CD4-positive, alpha-beta memory T cell (primary cell): ENCODE measurements at regions not wholly inside any gene's neighbourhood (a gene's known extent, or its start where the extent isn't known, plus 50 kb on each side); places are given as distances from the start of the nearest gene placed in this dataset.
A peak's percentile ranks its signal among the peaks of the same experiment; 100 is the strongest.

ENCODE experiments used
- CTCF ChIA-PET: fragments of 350-600 bp; sonication (Branson Sonifier 250); formaldehyde crosslinking; loops from one replicate; lab custom pipeline; 2021; ENCODE audit warnings: inconsistent platforms; ENCODE audit not compliant: partially characterized antibody; lab: Charles Lee
- POLR2A ChIA-PET: fragments of 350-600 bp; sonication (Branson Sonifier 250); formaldehyde crosslinking; loops from one replicate; lab custom pipeline; 2021; ENCODE audit not compliant: partially characterized antibody; lab: Charles Lee
- DNase-seq, 5 donors: peaks; one replicate each; pipeline versions ENCODE4 v3.0.0 to v3.0.0-alpha.2; 2020 to 2022; ENCODE audit warnings: mixed read lengths in 1 of 5
- H3K27ac ChIP-seq: one replicate; pipeline ENCODE4 v1.7.0; 2013; ENCODE audit warnings: low read depth, low read length
- H3K27me3 ChIP-seq: 2 replicates; pipeline ENCODE4 v1.7.0; 2013; ENCODE audit warnings: mild to moderate bottlenecking, low read length, moderate library complexity; ENCODE audit not compliant: insufficient read depth
- H3K36me3 ChIP-seq: 2 replicates; pipeline ENCODE4 v1.7.0; 2013; ENCODE audit warnings: mild to moderate bottlenecking, low read length, moderate library complexity; ENCODE audit not compliant: insufficient read depth
- H3K4me1 ChIP-seq: 2 replicates; pipeline ENCODE4 v1.7.0; 2013; ENCODE audit warnings: mild to moderate bottlenecking, low read length, moderate library complexity; ENCODE audit not compliant: insufficient read depth
- H3K4me3 ChIP-seq, 2 donors: one replicate each; pipeline ENCODE4 v1.7.0; 2013; ENCODE audit warnings: low read length in 2 of 2, mild to moderate bottlenecking in 1 of 2
- H3K9me3 ChIP-seq, 2 donors: one replicate each; pipeline ENCODE4 v1.7.0; 2013; ENCODE audit warnings: low read length in 2 of 2, control low read depth in 1 of 2; ENCODE audit not compliant: control insufficient read depth in 1 of 2
- H3K27ac Mint-ChIP-seq, 7 donors: one replicate each; pipeline ENCODE4 v1.8.0; 2020 to 2021; ENCODE audit warnings: mixed read lengths in 7 of 7, mild to moderate bottlenecking in 6 of 7, inconsistent platforms in 3 of 7, moderate library complexity in 3 of 7
- H3K27me3 Mint-ChIP-seq, 2 donors: one replicate each; pipeline ENCODE4 v1.8.0; 2020 to 2021; ENCODE audit warnings: mixed read lengths in 2 of 2
- H3K36me3 Mint-ChIP-seq, 2 donors: one replicate each; pipeline ENCODE4 v1.8.0; 2020 to 2021; ENCODE audit warnings: mixed read lengths in 2 of 2, inconsistent platforms in 1 of 2, mild to moderate bottlenecking in 1 of 2
- H3K4me1 Mint-ChIP-seq, 4 donors: one replicate each; pipeline ENCODE4 v1.8.0; 2020 to 2021; ENCODE audit warnings: mixed read lengths in 4 of 4, mild to moderate bottlenecking in 1 of 4
- H3K4me3 Mint-ChIP-seq, 8 donors: one replicate each; pipeline ENCODE4 v1.8.0; 2020 to 2021; ENCODE audit warnings: mixed read lengths in 8 of 8, mild to moderate bottlenecking in 7 of 8, moderate library complexity in 6 of 8, inconsistent platforms in 3 of 8
- H3K9me3 Mint-ChIP-seq, 8 donors: one replicate each; pipeline ENCODE4 v1.8.0; 2020 to 2021; ENCODE audit warnings: mixed read lengths in 8 of 8, mild to moderate bottlenecking in 5 of 8, inconsistent platforms in 3 of 8, moderate library complexity in 1 of 8
- intact Hi-C: fragments of 100-400 bp; cut with micrococcal nuclease; formaldehyde crosslinking; loops from one replicate; pipeline ENCODE4 v1.15.1; 2023

DNA sequence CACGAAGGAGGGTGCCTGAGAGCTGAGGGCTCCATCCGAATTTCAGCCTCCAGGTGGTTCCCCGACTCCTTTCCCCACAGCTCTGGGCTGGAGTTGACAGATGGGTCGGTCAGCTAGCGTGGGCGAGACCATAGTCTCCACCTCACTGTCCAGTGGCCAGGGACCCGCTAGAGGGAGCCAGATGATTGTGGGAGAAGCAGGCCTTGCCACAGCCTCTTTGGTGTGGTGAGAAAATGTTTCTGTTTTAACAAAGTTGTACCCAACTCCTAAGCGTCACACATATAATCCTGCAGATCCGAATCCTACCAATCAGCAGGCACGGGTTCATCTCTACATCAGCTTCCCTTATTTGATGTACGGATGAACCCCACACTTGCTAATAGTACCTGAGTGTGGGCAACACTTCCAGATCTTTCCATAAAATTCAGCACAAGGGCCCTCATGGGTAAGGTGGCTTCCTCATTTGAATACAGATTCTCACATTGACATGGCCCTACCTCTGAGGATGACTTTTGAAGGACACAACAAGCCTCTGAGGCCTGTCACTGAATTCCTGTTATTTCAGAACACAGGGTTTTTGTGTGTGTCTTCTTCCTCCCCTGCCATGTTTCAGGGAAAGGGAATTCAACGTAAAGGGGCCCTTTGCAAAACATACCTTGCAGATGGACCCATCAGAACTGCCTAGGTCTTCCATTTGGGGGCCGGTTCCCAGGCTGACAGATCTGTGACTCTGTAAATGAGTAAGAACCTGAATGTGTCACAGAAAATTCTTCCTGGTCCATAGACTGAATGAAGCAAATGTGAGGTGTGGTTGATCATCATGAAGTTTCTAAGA is 103.2 kb upstream of the DUSP22 start:
- H3K4me3 Mint-ChIP-seq: peak overlapping the region in 2 of 8 donors; percentile 22 to 26

DNA sequence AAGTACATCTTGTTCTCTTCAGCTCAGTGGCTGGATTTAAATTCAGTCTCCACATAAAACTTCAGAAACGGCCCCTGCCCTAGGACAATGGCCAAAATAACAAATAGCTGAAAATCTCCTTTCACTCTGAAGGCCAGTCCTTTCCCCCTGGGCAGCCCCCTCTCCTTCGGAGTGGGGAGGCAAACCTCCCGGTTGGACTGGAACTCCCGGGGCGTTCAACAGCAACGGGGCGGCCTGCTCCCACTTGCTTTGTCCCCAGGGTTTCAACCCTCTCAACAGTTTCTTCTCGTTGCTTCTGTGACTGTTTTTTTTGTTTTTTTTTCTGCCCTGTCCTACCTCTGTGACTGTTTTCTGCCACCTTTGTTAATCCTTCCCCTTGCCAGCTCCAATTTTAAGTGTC is 102.6 kb upstream of the DUSP22 start:
- H3K9me3 ChIP-seq: no peaks in the 10 kb centered on the region
- no peak overlapping the region for H3K4me3 Mint-ChIP-seq
- CTCF ChIA-PET: interaction anchor here (0.9 to 3.4 kb wide), 23 partner anchors 10 to 404 kb away, joined by 3 to 16 read pairs (median 3); partner anchors contain the start of gene DUSP22
- no peak for DNase-seq
- intact Hi-C loops: loop anchor here (1.0 to 5.0 kb wide), 7 partner anchors 202 to 1193 kb away; partner anchors contain the start of gene IRF4
- H3K36me3 Mint-ChIP-seq: no peaks in the 10 kb centered on the region
- H3K27me3 ChIP-seq: no peaks in the 10 kb centered on the region
- no peak overlapping the region for H3K4me3 ChIP-seq
- peaks cover 25% of the 10 kb centered on the region for H3K4me1 ChIP-seq
- no peak overlapping the region for H3K27ac ChIP-seq
- no peaks in the 10 kb centered on the region for H3K27me3 Mint-ChIP-seq
- H3K9me3 Mint-ChIP-seq: no peaks in the 10 kb centered on the region
- H3K27ac Mint-ChIP-seq: peak overlapping the region in 4 of 7 donors; percentile 33 to 81 (median 73)
- POLR2A ChIA-PET: interaction anchor here (0.7 to 1.4 kb wide), 2 partner anchors 25 to 34 kb away, joined by 3 read pairs; no protein-coding TSS in a partner anchor
- no peaks in the 10 kb centered on the region for H3K36me3 ChIP-seq
- peaks cover 27 to 44% (median 36%) of the 10 kb centered on the region in 4 donors for H3K4me1 Mint-ChIP-seq

More for the DNA sequence above, 103.2 kb upstream of the DUSP22 start:
- no peaks in the 10 kb centered on the region for H3K27me3 Mint-ChIP-seq
- Histone ChIP-seq H3K27ac (no peak overlapping the region), H3K4me1 (peaks cover 19% of the 10 kb centered on the region), H3K9me3 (no peaks in the 10 kb centered on the region), H3K36me3 (no peaks in the 10 kb centered on the region), H3K27me3 (no peaks in the 10 kb centered on the region), H3K4me3 (no peak overlapping the region)
- H3K36me3 Mint-ChIP-seq: no peaks in the 10 kb centered on the region
- H3K4me1 Mint-ChIP-seq: peaks cover 23 to 37% (median 31%) of the 10 kb centered on the region in 4 donors
- no peaks in the 10 kb centered on the region for H3K9me3 Mint-ChIP-seq
- POLR2A ChIA-PET: interaction anchor here (0.7 to 1.7 kb wide), 3 partner anchors 26 to 201 kb away, joined by 3 to 5 read pairs (median 3); no protein-coding TSS in a partner anchor
- CTCF ChIA-PET: interaction anchor here (0.6 to 3.4 kb wide), 46 partner anchors 9 to 404 kb away, joined by 3 to 16 read pairs (median 3); partner anchors contain the start of gene DUSP22
- DNase-seq: peak; percentile 70 to 74 (median 71)
- peak overlapping the region in 3 of 7 donors; percentile 35 to 43 (median 36) for H3K27ac Mint-ChIP-seq
- intact Hi-C loops: loop anchor here (1.0 to 5.0 kb wide), 7 partner anchors 202 to 1193 kb away; partner anchors contain the start of gene IRF4

DNA sequence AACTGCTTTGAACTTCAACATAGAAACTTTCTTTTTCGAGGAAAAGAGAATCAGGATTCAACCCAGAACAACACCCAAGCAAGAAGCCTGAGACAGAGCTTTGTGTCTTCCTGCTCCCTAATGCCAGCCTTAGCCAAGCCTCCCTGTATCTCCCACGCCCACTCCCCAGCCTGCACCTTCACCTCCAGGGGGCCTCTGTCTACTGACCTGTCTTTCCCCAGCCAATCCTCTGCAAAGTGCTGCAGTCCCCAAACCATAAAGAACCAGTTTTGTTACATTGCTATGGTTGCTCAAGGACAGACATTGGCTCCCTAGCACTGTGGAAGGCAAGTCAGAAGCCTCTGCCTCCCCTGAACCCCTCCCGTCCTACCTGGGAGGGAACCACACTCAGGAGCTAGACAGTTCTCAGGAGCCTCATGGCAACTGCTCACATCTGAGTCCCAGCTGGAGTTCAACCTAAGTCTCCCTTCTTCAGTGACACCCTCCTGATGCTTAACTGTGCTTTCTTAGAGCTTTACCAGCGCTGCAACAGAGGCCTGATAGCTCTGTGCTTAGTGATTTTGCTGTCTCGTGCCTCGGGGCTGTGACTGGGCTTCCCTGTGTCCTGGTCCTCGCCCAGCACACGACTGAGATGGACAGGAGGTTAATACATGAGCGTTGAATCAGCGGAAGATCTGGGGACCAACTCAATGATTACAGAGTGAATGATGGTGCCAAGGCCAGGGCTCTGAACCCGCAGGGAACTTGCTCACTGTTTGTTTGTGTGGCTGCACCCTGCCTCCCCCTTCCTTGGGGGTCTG is 101.5 kb upstream of the DUSP22 start:
- H3K27ac ChIP-seq: no peak overlapping the region
- H3K9me3 ChIP-seq: no peaks in the 10 kb centered on the region
- Mint-ChIP-seq H3K9me3 (no peaks in the 10 kb centered on the region), H3K4me1 (peaks cover 38 to 55% (median 47%) of the 10 kb centered on the region in 4 donors), H3K36me3 (no peaks in the 10 kb centered on the region), H3K27me3 (no peaks in the 10 kb centered on the region), H3K4me3 (no peak overlapping the region), H3K27ac (peak overlapping the region in 3 of 7 donors; percentile 54 to 83 (median 80))
- no peaks in the 10 kb centered on the region for H3K36me3 ChIP-seq
- POLR2A ChIA-PET: interaction anchor here (0.7 kb wide), 1 partner anchor 68 kb away, joined by 4 read pairs; no protein-coding TSS in a partner anchor
- no peak for DNase-seq
- no peak overlapping the region for H3K4me3 ChIP-seq
- intact Hi-C loops: no loop called here
- no peaks in the 10 kb centered on the region for H3K27me3 ChIP-seq
- H3K4me1 ChIP-seq: peaks cover 37% of the 10 kb centered on the region
- CTCF ChIA-PET: interaction anchor here (0.9 to 3.4 kb wide), 20 partner anchors 9 to 403 kb away, joined by 3 to 16 read pairs (median 3); partner anchors contain the start of gene DUSP22

DNA sequence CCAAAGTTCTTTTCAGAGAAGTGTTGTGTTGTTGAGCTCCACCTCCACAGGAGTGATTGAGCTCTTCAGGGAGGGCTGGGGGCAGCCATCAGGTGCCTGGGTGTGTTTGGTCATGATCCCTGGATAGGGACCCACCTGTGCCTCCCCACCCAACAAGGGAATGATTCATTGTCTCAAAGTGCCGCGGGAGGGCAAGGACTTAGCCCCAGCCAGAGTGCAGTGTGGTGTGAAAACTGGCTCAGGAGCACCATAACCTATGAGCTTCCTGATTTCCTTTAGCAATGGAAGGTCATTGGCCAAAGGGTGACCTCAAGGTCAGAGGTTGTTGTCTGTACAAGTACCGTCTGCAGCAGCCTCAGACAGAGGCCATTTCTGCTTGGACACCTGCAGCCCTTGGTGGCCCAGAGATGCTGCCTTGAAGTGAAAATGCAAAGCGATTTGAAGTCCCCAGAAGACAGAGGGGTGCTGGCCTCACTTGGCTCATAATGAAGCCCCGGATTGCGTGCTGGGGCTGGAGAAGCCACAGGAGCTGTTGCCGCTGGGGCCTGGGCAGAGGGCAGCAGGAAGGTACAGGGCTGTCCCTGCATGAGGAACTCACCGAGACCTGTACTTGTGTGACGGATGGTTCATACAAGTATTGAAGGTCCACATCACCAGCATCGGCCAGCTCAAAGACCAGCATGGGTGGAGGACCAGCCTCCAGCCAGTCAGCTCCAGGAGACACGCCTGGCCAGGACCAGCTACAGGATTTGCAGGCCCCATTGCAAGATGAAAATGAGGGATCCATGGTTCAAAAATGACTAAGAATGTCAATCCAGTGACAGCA is 100.6 kb upstream of the DUSP22 start:
- DNase-seq: no peak
- Mint-ChIP-seq H3K27ac (peak overlapping the region in 3 of 7 donors; percentile 6 to 70 (median 42)), H3K4me1 (peaks cover 48 to 64% (median 56%) of the 10 kb centered on the region in 4 donors), H3K4me3 (peak overlapping the region in 1 of 8 donors; percentile 25), H3K9me3 (no peaks in the 10 kb centered on the region), H3K36me3 (no peaks in the 10 kb centered on the region), H3K27me3 (no peaks in the 10 kb centered on the region)
- no peaks in the 10 kb centered on the region for H3K36me3 ChIP-seq
- CTCF ChIA-PET: interaction anchor here (0.8 to 1.4 kb wide), 8 partner anchors 12 to 1206 kb away, joined by 3 to 4 read pairs (median 3); no protein-coding TSS in a partner anchor
- H3K9me3 ChIP-seq: no peaks in the 10 kb centered on the region
- H3K27ac ChIP-seq: no peak overlapping the region
- H3K4me1 ChIP-seq: peaks cover 46% of the 10 kb centered on the region
- POLR2A ChIA-PET: interaction anchor here (0.6 to 2.4 kb wide), 3 partner anchors 67 to 212 kb away, joined by 3 to 5 read pairs (median 4); no protein-coding TSS in a partner anchor
- no peaks in the 10 kb centered on the region for H3K27me3 ChIP-seq
- intact Hi-C loops: no loop called here
- H3K4me3 ChIP-seq: no peak overlapping the region

DNA sequence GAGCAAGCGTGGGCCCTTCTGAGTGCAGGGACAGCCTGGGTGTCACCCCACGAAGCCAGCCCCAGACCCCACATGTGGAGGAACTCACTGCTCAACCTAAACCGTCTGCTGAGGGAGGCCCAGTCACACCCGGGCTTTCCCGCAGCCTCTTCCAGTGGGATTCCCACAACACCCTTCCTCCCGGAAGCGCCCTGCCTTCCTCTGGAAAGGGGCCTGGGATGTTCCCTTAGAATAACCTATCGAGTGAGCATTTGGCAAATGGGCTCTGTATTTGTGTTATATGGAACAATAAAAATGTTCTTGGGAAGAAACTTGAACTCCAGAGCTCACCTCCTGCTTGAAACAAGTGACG is 100.0 kb upstream of the DUSP22 start:
- no peaks in the 10 kb centered on the region for H3K27me3 Mint-ChIP-seq
- H3K27ac Mint-ChIP-seq: no peak overlapping the region
- H3K4me3 Mint-ChIP-seq: no peak overlapping the region
- no peaks in the 10 kb centered on the region for H3K27me3 ChIP-seq
- H3K9me3 Mint-ChIP-seq: no peaks in the 10 kb centered on the region
- ChIA-PET CTCF (interaction anchor here (0.8 to 2.7 kb wide), 3 partner anchors 26 to 1206 kb away, joined by 3 to 7 read pairs (median 4); no protein-coding TSS in a partner anchor), POLR2A (interaction anchor here (0.7 to 2.4 kb wide), 2 partner anchors 32 to 212 kb away, joined by 3 to 5 read pairs; no protein-coding TSS in a partner anchor)
- H3K4me1 Mint-ChIP-seq: peaks cover 48 to 66% (median 57%) of the 10 kb centered on the region in 4 donors
- DNase-seq: no peak
- H3K27ac ChIP-seq: no peak overlapping the region
- no peaks in the 10 kb centered on the region for H3K36me3 Mint-ChIP-seq
- peaks cover 46% of the 10 kb centered on the region for H3K4me1 ChIP-seq
- intact Hi-C loops: no loop called here
- H3K9me3 ChIP-seq: no peaks in the 10 kb centered on the region
- H3K36me3 ChIP-seq: no peaks in the 10 kb centered on the region
- H3K4me3 ChIP-seq: no peak overlapping the region

DNA sequence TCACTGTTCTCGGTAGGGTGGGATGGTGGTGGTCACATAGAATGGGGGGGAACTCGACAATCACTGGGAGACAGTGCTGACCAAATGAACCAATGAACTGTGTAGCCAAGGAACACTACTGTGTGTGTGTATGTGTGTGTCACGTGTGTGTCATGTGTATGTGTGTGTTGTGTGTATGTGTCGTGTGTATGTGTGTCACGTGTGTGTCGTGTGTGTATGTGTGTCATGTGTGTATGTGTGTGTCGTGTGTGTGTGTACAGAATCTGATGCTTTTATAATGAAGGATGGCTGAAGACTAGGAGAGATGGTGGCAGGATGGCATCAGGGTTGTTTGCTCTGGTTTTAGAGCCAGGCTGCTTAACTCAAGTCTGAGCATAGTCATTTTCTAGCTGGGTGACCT is 99.1 kb upstream of the DUSP22 start:
- Mint-ChIP-seq H3K36me3 (no peaks in the 10 kb centered on the region), H3K27me3 (no peaks in the 10 kb centered on the region), H3K27ac (peak overlapping the region in 4 of 7 donors; percentile 54 to 85 (median 69)), H3K4me1 (peaks cover 48 to 66% (median 57%) of the 10 kb centered on the region in 4 donors), H3K4me3 (peak overlapping the region in 2 of 8 donors; percentile 3 to 69), H3K9me3 (no peaks in the 10 kb centered on the region)
- intact Hi-C loops: no loop called here
- no peaks in the 10 kb centered on the region for H3K27me3 ChIP-seq
- DNase-seq: no peak
- ChIA-PET CTCF (interaction anchor here (1.1 to 2.7 kb wide), 2 partner anchors 331 to 400 kb away, joined by 3 to 7 read pairs; no protein-coding TSS in a partner anchor), POLR2A (interaction anchor here (0.6 to 3.6 kb wide), 5 partner anchors 33 to 211 kb away, joined by 3 to 24 read pairs (median 5); partner anchors contain the start of genes DUSP22 and IRF4)
- H3K4me1 ChIP-seq: peaks cover 46% of the 10 kb centered on the region
- no peaks in the 10 kb centered on the region for H3K36me3 ChIP-seq
- no peaks in the 10 kb centered on the region for H3K9me3 ChIP-seq
- no peak overlapping the region for H3K4me3 ChIP-seq
- H3K27ac ChIP-seq: no peak overlapping the region
